ENCODE measurements at regions not wholly inside any gene's neighbourhood (a gene's known extent, or its start where the extent isn't known, plus 50 kb on each side); places are given as distances from the start of the nearest gene placed in this dataset.

DNA sequence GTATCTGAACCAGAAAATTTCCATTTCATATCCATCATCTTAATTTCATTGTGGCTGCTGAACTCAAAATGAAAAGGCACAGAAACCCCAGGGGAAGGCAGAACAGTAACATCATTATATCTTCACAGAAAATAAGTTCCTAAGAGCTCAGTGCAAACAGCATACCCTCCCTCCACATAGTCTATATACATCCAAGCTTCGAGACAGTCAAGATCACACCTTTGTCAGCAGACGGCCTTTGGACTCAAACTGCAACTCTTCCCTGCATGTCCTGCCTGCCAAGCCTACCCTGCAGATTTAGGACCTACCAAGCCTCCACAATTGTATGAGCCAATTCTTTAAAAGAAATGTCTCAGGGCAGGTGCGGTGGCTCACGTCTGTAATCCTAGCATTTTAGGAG lies 502.1 kb downstream of the SUCLG1 start:
- CTCF ChIA-PET, result no interaction called here
- Histone ChIP-seq H3K4me1 (ENCODE audit: control insufficient read depth, insufficient read depth, low read length) (no peaks in the 10 kb centered on the region), H3K4me3 (ENCODE audit: low read depth in 2 of 2, low read length in 2 of 2) (no peak overlapping the region), H3K27ac (ENCODE audit: low read length) (no peak overlapping the region), H3K9me3 (ENCODE audit: control insufficient read depth, insufficient read depth, low read depth, low read length) (no peaks in the 10 kb centered on the region), H3K36me3 (ENCODE audit: control insufficient read depth, insufficient read depth, low read length) (no peaks in the 10 kb centered on the region), H3K27me3 (ENCODE audit: control insufficient read depth, insufficient read depth, low read length) (no peaks in the 10 kb centered on the region)
- TF ChIP-seq, protein P1, sequence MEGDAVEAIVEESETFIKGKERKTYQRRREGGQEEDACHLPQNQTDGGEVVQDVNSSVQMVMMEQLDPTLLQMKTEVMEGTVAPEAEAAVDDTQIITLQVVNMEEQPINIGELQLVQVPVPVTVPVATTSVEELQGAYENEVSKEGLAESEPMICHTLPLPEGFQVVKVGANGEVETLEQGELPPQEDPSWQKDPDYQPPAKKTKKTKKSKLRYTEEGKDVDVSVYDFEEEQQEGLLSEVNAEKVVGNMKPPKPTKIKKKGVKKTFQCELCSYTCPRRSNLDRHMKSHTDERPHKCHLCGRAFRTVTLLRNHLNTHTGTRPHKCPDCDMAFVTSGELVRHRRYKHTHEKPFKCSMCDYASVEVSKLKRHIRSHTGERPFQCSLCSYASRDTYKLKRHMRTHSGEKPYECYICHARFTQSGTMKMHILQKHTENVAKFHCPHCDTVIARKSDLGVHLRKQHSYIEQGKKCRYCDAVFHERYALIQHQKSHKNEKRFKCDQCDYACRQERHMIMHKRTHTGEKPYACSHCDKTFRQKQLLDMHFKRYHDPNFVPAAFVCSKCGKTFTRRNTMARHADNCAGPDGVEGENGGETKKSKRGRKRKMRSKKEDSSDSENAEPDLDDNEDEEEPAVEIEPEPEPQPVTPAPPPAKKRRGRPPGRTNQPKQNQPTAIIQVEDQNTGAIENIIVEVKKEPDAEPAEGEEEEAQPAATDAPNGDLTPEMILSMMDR (IDR thresholded peaks at IDR 0.05), result no peak
- TF ChIP-seq POLR2AphosphoS5 (IDR thresholded peaks at IDR 0.05; ENCODE audit: low read depth, low read length) (no peak), TCF7L2 (IDR thresholded peaks at IDR 0.05; ENCODE audit: low read depth, low read length) (no peak), SIN3A (IDR thresholded peaks at IDR 0.05; ENCODE audit: borderline replicate concordance, insufficient read depth, low read depth, low read length) (no peak)
- TF ChIP-seq, protein P2, sequence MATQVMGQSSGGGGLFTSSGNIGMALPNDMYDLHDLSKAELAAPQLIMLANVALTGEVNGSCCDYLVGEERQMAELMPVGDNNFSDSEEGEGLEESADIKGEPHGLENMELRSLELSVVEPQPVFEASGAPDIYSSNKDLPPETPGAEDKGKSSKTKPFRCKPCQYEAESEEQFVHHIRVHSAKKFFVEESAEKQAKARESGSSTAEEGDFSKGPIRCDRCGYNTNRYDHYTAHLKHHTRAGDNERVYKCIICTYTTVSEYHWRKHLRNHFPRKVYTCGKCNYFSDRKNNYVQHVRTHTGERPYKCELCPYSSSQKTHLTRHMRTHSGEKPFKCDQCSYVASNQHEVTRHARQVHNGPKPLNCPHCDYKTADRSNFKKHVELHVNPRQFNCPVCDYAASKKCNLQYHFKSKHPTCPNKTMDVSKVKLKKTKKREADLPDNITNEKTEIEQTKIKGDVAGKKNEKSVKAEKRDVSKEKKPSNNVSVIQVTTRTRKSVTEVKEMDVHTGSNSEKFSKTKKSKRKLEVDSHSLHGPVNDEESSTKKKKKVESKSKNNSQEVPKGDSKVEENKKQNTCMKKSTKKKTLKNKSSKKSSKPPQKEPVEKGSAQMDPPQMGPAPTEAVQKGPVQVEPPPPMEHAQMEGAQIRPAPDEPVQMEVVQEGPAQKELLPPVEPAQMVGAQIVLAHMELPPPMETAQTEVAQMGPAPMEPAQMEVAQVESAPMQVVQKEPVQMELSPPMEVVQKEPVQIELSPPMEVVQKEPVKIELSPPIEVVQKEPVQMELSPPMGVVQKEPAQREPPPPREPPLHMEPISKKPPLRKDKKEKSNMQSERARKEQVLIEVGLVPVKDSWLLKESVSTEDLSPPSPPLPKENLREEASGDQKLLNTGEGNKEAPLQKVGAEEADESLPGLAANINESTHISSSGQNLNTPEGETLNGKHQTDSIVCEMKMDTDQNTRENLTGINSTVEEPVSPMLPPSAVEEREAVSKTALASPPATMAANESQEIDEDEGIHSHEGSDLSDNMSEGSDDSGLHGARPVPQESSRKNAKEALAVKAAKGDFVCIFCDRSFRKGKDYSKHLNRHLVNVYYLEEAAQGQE (IDR thresholded peaks at IDR 0.05; ENCODE audit: insufficient read depth in 1 of 2, low read depth in 2 of 2, low read length in 1 of 2), result no peak
- BruUV-seq (replicated peaks), result no TSS peak
- POLR2A ChIA-PET, result no interaction called here
- intact Hi-C loops (cut with micrococcal nuclease; ENCODE audit: unreplicated experiment), result no loop called here
- in situ Hi-C loops (cut with HindIII; ENCODE audit: low pct_unique_long_range_greater_than_20kb, low sequenced_read_pairs), result no loop called here
- ATAC-seq, result no peak
- DNase-seq (ENCODE audit: low read depth, low spot score), result no peak

DNA sequence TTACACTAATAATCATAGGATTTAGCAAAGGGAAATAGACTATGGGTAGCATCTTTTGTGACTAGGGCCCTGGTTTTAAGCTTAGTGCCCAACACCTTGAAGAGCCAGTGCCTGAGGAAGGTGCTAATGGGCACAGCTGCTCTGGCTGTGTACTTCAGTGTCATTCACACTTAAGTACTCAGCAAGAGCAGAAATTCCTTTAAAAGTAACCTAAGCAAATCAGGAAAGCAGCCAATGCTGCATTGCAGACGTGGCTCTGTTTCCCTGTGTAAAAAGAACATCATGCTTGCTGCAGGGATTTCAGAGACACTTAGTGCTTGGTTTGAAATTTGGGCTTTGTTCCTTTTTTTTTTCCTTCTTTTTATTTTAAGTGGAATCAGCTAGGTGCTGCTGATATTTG lies 505.4 kb downstream of the SUCLG1 start:
- POLR2A ChIA-PET, result no interaction called here
- H3K27ac ChIP-seq (ENCODE audit: low read length), result no peak overlapping the region
- CTCF ChIA-PET, result no interaction called here
- DNase-seq (ENCODE audit: low read depth, low spot score) (no peak), ATAC-seq (no peak)
- in situ Hi-C loops (cut with HindIII; ENCODE audit: low pct_unique_long_range_greater_than_20kb, low sequenced_read_pairs), result no loop called here
- no TSS peak for BruUV-seq (replicated peaks)
- intact Hi-C loops (cut with micrococcal nuclease; ENCODE audit: unreplicated experiment), result no loop called here
- no peaks in the 10 kb centered on the region for H3K27me3 ChIP-seq (ENCODE audit: control insufficient read depth, insufficient read depth, low read length)
- H3K4me1 ChIP-seq (ENCODE audit: control insufficient read depth, insufficient read depth, low read length), result no peaks in the 10 kb centered on the region
- TF ChIP-seq, protein P1 (IDR thresholded peaks at IDR 0.05), result no peak
- TF ChIP-seq, protein P2 (IDR thresholded peaks at IDR 0.05; ENCODE audit: insufficient read depth in 1 of 2, low read depth in 2 of 2, low read length in 1 of 2), result no peak
- TF ChIP-seq POLR2AphosphoS5 (IDR thresholded peaks at IDR 0.05; ENCODE audit: low read depth, low read length) (no peak), SIN3A (IDR thresholded peaks at IDR 0.05; ENCODE audit: borderline replicate concordance, insufficient read depth, low read depth, low read length) (no peak)
- H3K9me3 ChIP-seq (ENCODE audit: control insufficient read depth, insufficient read depth, low read depth, low read length), result no peaks in the 10 kb centered on the region
- no peaks in the 10 kb centered on the region for H3K36me3 ChIP-seq (ENCODE audit: control insufficient read depth, insufficient read depth, low read length)
- H3K4me3 ChIP-seq (ENCODE audit: low read depth in 2 of 2, low read length in 2 of 2), result no peak overlapping the region

Measured in Panc1 (cell line).